HL-60 (cell line): ENCODE measurements at regions not wholly inside any gene's neighbourhood (a gene's known extent, or its start where the extent isn't known, plus 50 kb on each side); places are given as distances from the start of the nearest gene placed in this dataset.

Experiments used
- CTCF ChIP-seq: IDR thresholded peaks from one replicate; pipeline ENCODE4 v1.5.1; 2011; ENCODE audit warnings: low read length, control low read depth, inconsistent platforms; ENCODE audit not compliant: insufficient read depth
- GABPA ChIP-seq: IDR thresholded peaks from 2 replicates; pipeline ENCODE4 v1.6.1; 2012; ENCODE audit warnings: low read depth
- POLR2AphosphoS5 ChIP-seq: IDR thresholded peaks from 2 replicates; pipeline ENCODE4 v1.6.1; 2012; ENCODE audit warnings: low read depth
- REST ChIP-seq: IDR thresholded peaks from 2 replicates; pipeline ENCODE4 v1.6.1; 2012; ENCODE audit warnings: low read depth; ENCODE audit not compliant: insufficient replicate concordance
- SPI1 ChIP-seq: IDR thresholded peaks from 2 replicates; pipeline ENCODE4 v1.6.1; 2012; ENCODE audit warnings: low read depth, mild to moderate bottlenecking, borderline replicate concordance

GRCh38 chr3:78134496-78134895 lies 1094.6 kb downstream of the ROBO2 start:
- TF ChIP-seq CTCF (no peak), POLR2AphosphoS5 (no peak), REST (no peak), GABPA (no peak), SPI1 (no peak)
